ENCODE measurements at regions not wholly inside any gene's neighbourhood (a gene's known extent, or its start where the extent isn't known, plus 50 kb on each side); places are given as distances from the start of the nearest gene placed in this dataset.

- DNase-seq: no peak
- H3K36me3 ChIP-seq: no peaks in the 10 kb centered on the region
- no peaks in the 10 kb centered on the region for H3K4me1 ChIP-seq
- no peaks in the 10 kb centered on the region for H3K9me3 ChIP-seq
- H3K4me3 ChIP-seq: no peak overlapping the region
- intact Hi-C loops (cut with DNase I): no loop called here
- H3K27me3 ChIP-seq: no peaks in the 10 kb centered on the region
- 54 to 58% methylated on average over 4 of the region's 4 CpGs for WGBS, 2 donors
- H3K27ac ChIP-seq: no peak overlapping the region
- TF ChIP-seq CTCF (IDR thresholded peaks at IDR 0.05): no peak
- TF ChIP-seq POLR2A (IDR thresholded peaks at IDR 0.05): no peak
These were observed 96.7 kb upstream of the DIAPH3 start for GRCh38 chr13:60260440-60260839.

GRCh38 chr13:60261432-60262351 lies 98.0 kb upstream of the DIAPH3 start:
- Histone ChIP-seq H3K9me3 (no peaks in the 10 kb centered on the region), H3K4me1 (no peaks in the 10 kb centered on the region), H3K27me3 (no peaks in the 10 kb centered on the region), H3K27ac (no peak overlapping the region), H3K36me3 (no peaks in the 10 kb centered on the region), H3K4me3 (no peak overlapping the region)
- 48 to 74% methylated on average over 12 of the region's 12 CpGs for WGBS, 2 donors
- DNase-seq: no peak
- TF ChIP-seq CTCF (IDR thresholded peaks at IDR 0.05) (no peak), POLR2A (IDR thresholded peaks at IDR 0.05) (no peak)
- intact Hi-C loops (cut with DNase I): no loop called here

GRCh38 chr13:60265566-60265965 lies 101.8 kb upstream of the DIAPH3 start:
- Histone ChIP-seq H3K27me3 (peaks cover 0 to 6% (median 0%) of the 10 kb centered on the region in 4 donors), H3K27ac (no peak overlapping the region), H3K36me3 (no peaks in the 10 kb centered on the region), H3K9me3 (no peaks in the 10 kb centered on the region), H3K4me1 (no peaks in the 10 kb centered on the region), H3K4me3 (no peak overlapping the region)
- intact Hi-C loops (cut with DNase I): no loop called here
- no peak for DNase-seq
- 92 to 96% methylated on average over 1 of the region's 1 CpG for WGBS, 2 donors
- TF ChIP-seq POLR2A (IDR thresholded peaks at IDR 0.05): no peak
- TF ChIP-seq CTCF (IDR thresholded peaks at IDR 0.05): no peak

GRCh38 chr13:60267498-60268202 lies 103.9 kb upstream of the DIAPH3 start:
- H3K36me3 ChIP-seq: no peaks in the 10 kb centered on the region
- intact Hi-C loops (cut with DNase I): no loop called here
- DNase-seq: no peak
- no peaks in the 10 kb centered on the region for H3K9me3 ChIP-seq
- no peak for TF ChIP-seq POLR2A (IDR thresholded peaks at IDR 0.05)
- no peak for TF ChIP-seq CTCF (IDR thresholded peaks at IDR 0.05)
- peaks cover 0 to 11% (median 0%) of the 10 kb centered on the region in 4 donors for H3K27me3 ChIP-seq
- H3K4me3 ChIP-seq: peak overlapping the region; percentile 7 to 56 (median 34)
- no peaks in the 10 kb centered on the region for H3K4me1 ChIP-seq
- H3K27ac ChIP-seq: no peak overlapping the region
- WGBS, 2 donors: 55 to 60% methylated on average over 19 to 22 of the region's 24 CpGs

- H3K36me3 ChIP-seq: no peaks in the 10 kb centered on the region
- no peaks in the 10 kb centered on the region for H3K4me1 ChIP-seq
- H3K4me3 ChIP-seq: peak overlapping the region; percentile 7 to 56 (median 34)
- 26 to 43% methylated on average over 8 of the region's 8 CpGs for WGBS, 2 donors
- H3K27ac ChIP-seq: no peak overlapping the region
- TF ChIP-seq CTCF (IDR thresholded peaks at IDR 0.05): no peak
- no peak for TF ChIP-seq POLR2A (IDR thresholded peaks at IDR 0.05)
- no peak for DNase-seq
- H3K27me3 ChIP-seq: peaks cover 0 to 11% (median 0%) of the 10 kb centered on the region in 4 donors
- intact Hi-C loops (cut with DNase I): no loop called here
- no peaks in the 10 kb centered on the region for H3K9me3 ChIP-seq
These were observed 104.5 kb upstream of the DIAPH3 start for GRCh38 chr13:60268203-60268555.
